ENCODE measurements at regions not wholly inside any gene's neighbourhood (a gene's known extent, or its start where the extent isn't known, plus 50 kb on each side); places are given as distances from the start of the nearest gene placed in this dataset.

DNA sequence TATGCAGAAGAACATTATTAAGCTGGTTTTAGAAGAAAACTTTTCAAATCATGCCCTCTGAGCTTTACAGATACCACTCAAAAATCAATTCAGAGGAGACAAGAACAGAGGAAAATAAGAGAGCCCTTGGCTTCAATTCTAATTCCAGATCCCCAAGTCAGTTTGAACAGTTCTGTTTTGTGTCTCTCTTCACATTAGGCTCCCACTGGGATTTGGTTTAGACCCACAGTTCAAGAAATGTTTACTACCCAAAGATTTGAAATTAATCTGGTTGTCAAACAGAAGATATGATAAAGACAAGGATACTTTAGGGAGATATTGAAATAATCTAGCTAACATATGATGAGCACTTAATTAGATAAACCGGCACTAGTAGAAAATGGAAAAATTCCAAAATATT is 329.5 kb downstream of the RAD51AP2 start:
- no peaks in the 10 kb centered on the region for H3K79me2 ChIP-seq (replicated peaks; ENCODE audit: insufficient read depth, low read length)
- H2AFZ ChIP-seq (ENCODE audit: low read depth, low read length): no peak overlapping the region

DNA sequence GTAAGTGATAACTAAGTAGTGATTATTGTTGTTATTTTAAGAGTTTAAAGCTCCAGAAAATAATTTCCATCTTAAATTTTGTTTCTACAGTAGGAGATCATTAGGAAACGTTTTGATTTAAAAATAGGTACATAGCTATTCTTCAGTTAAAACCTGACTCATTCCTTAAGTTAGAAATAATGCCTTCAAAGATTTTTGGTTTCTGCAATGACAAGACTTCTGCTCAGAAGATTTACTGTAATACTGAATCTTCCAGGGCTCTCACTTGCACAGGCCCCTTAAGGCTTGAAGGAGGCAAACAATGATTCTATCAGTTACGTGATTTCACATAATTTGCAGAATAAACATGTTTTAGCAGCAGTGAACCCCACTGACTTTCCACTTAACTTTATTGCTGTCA is 333.7 kb downstream of the RAD51AP2 start:
- Histone ChIP-seq H3K27ac (ENCODE audit: low read length) (no peak overlapping the region), H3K4me3 (ENCODE audit: low read length) (no peak overlapping the region), H3K27me3 (ENCODE audit: insufficient read depth, low read depth, low read length) (no peaks in the 10 kb centered on the region), H3K9me3 (ENCODE audit: low read length) (no peaks in the 10 kb centered on the region), H3K9me2 (ENCODE audit: insufficient read depth, low read length) (no peaks in the 10 kb centered on the region), H3F3A (ENCODE audit: insufficient read depth, low read length, poor library complexity, severe bottlenecking) (no peaks in the 10 kb centered on the region), H3K4me2 (ENCODE audit: low read length) (no peak overlapping the region), H3K9ac (ENCODE audit: low read length) (no peak overlapping the region), H3K79me2 (replicated peaks; ENCODE audit: insufficient read depth, low read length) (no peaks in the 10 kb centered on the region), H2AFZ (ENCODE audit: low read depth, low read length) (no peak overlapping the region), H3K36me3 (ENCODE audit: insufficient read depth, low read length) (no peaks in the 10 kb centered on the region), H4K20me1 (ENCODE audit: insufficient read depth) (no peaks in the 10 kb centered on the region)
- no peak for TF ChIP-seq EP300 (conservative IDR thresholded peaks at IDR 0.05; ENCODE audit: poor library complexity, severe bottlenecking)
- TF ChIP-seq, protein P1, sequence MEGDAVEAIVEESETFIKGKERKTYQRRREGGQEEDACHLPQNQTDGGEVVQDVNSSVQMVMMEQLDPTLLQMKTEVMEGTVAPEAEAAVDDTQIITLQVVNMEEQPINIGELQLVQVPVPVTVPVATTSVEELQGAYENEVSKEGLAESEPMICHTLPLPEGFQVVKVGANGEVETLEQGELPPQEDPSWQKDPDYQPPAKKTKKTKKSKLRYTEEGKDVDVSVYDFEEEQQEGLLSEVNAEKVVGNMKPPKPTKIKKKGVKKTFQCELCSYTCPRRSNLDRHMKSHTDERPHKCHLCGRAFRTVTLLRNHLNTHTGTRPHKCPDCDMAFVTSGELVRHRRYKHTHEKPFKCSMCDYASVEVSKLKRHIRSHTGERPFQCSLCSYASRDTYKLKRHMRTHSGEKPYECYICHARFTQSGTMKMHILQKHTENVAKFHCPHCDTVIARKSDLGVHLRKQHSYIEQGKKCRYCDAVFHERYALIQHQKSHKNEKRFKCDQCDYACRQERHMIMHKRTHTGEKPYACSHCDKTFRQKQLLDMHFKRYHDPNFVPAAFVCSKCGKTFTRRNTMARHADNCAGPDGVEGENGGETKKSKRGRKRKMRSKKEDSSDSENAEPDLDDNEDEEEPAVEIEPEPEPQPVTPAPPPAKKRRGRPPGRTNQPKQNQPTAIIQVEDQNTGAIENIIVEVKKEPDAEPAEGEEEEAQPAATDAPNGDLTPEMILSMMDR (IDR thresholded peaks at IDR 0.05; ENCODE audit: poor library complexity, severe bottlenecking): no peak
- no peak for TF ChIP-seq RAD21 (conservative IDR thresholded peaks at IDR 0.05)
- TF ChIP-seq EZH2 (IDR thresholded peaks at IDR 0.05; ENCODE audit: borderline replicate concordance, insufficient read depth, low read length, poor library complexity, severe bottlenecking): no peak
- TF ChIP-seq SMC3 (conservative IDR thresholded peaks at IDR 0.05; ENCODE audit: poor library complexity): no peak
- no peak for TF ChIP-seq MXI1 (conservative IDR thresholded peaks at IDR 0.05; ENCODE audit: poor library complexity, severe bottlenecking)
- no peak for TF ChIP-seq TAF1 (IDR thresholded peaks at IDR 0.05; ENCODE audit: low read depth)
- TF ChIP-seq, protein P2, sequence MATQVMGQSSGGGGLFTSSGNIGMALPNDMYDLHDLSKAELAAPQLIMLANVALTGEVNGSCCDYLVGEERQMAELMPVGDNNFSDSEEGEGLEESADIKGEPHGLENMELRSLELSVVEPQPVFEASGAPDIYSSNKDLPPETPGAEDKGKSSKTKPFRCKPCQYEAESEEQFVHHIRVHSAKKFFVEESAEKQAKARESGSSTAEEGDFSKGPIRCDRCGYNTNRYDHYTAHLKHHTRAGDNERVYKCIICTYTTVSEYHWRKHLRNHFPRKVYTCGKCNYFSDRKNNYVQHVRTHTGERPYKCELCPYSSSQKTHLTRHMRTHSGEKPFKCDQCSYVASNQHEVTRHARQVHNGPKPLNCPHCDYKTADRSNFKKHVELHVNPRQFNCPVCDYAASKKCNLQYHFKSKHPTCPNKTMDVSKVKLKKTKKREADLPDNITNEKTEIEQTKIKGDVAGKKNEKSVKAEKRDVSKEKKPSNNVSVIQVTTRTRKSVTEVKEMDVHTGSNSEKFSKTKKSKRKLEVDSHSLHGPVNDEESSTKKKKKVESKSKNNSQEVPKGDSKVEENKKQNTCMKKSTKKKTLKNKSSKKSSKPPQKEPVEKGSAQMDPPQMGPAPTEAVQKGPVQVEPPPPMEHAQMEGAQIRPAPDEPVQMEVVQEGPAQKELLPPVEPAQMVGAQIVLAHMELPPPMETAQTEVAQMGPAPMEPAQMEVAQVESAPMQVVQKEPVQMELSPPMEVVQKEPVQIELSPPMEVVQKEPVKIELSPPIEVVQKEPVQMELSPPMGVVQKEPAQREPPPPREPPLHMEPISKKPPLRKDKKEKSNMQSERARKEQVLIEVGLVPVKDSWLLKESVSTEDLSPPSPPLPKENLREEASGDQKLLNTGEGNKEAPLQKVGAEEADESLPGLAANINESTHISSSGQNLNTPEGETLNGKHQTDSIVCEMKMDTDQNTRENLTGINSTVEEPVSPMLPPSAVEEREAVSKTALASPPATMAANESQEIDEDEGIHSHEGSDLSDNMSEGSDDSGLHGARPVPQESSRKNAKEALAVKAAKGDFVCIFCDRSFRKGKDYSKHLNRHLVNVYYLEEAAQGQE (IDR thresholded peaks at IDR 0.05; ENCODE audit: borderline replicate concordance): no peak
- no peak for TF ChIP-seq POLR2AphosphoS5 (IDR thresholded peaks at IDR 0.05)

More for the DNA sequence above, 329.5 kb downstream of the RAD51AP2 start:
- H4K20me1 ChIP-seq (ENCODE audit: insufficient read depth): no peaks in the 10 kb centered on the region
- no peak for TF ChIP-seq RAD21 (conservative IDR thresholded peaks at IDR 0.05)
- no peak for TF ChIP-seq TAF1 (IDR thresholded peaks at IDR 0.05; ENCODE audit: low read depth)
- TF ChIP-seq EZH2 (IDR thresholded peaks at IDR 0.05; ENCODE audit: borderline replicate concordance, insufficient read depth, low read length, poor library complexity, severe bottlenecking): no peak
- H3F3A ChIP-seq (ENCODE audit: insufficient read depth, low read length, poor library complexity, severe bottlenecking): no peaks in the 10 kb centered on the region
- no peak overlapping the region for H3K4me3 ChIP-seq (ENCODE audit: low read length)
- no peaks in the 10 kb centered on the region for H3K9me3 ChIP-seq (ENCODE audit: low read length)
- no peak overlapping the region for H3K4me2 ChIP-seq (ENCODE audit: low read length)
- no peaks in the 10 kb centered on the region for H3K36me3 ChIP-seq (ENCODE audit: insufficient read depth, low read length)
- no peak overlapping the region for H3K27ac ChIP-seq (ENCODE audit: low read length)
- no peaks in the 10 kb centered on the region for H3K9me2 ChIP-seq (ENCODE audit: insufficient read depth, low read length)
- no peaks in the 10 kb centered on the region for H3K27me3 ChIP-seq (ENCODE audit: insufficient read depth, low read depth, low read length)
- no peak overlapping the region for H3K9ac ChIP-seq (ENCODE audit: low read length)

DNA sequence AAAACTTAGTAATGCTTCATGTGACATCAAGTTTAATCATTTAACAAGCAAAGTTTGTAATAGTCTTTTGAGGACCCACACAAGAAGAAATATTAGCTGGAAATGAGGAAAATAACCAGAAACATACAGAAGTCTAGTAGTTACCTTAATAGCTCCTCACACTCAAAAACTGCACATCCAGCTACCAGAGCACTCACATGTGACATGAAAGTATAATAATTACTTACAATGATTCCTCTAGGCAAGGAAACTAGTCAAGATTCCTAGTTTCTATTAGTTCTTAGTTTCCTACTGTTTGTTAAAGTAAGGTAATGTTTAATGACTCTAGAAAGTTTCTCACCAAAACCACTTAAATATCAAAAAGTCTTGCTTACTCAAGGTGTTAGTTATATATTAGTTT is 335.8 kb downstream of the RAD51AP2 start:
- Histone ChIP-seq H3K36me3 (ENCODE audit: insufficient read depth, low read length) (no peaks in the 10 kb centered on the region), H3K9me2 (ENCODE audit: insufficient read depth, low read length) (no peaks in the 10 kb centered on the region), H4K20me1 (ENCODE audit: insufficient read depth) (no peaks in the 10 kb centered on the region), H3K27me3 (ENCODE audit: insufficient read depth, low read depth, low read length) (no peaks in the 10 kb centered on the region), H3K9me3 (ENCODE audit: low read length) (no peaks in the 10 kb centered on the region), H3K79me2 (replicated peaks; ENCODE audit: insufficient read depth, low read length) (no peaks in the 10 kb centered on the region), H3K9ac (ENCODE audit: low read length) (no peak overlapping the region), H2AFZ (ENCODE audit: low read depth, low read length) (no peak overlapping the region), H3K4me2 (ENCODE audit: low read length) (no peak overlapping the region), H3F3A (ENCODE audit: insufficient read depth, low read length, poor library complexity, severe bottlenecking) (no peaks in the 10 kb centered on the region), H3K27ac (ENCODE audit: low read length) (no peak overlapping the region), H3K4me3 (ENCODE audit: low read length) (no peak overlapping the region)
- TF ChIP-seq EZH2 (IDR thresholded peaks at IDR 0.05; ENCODE audit: borderline replicate concordance, insufficient read depth, low read length, poor library complexity, severe bottlenecking): no peak
- TF ChIP-seq, protein P1 (IDR thresholded peaks at IDR 0.05; ENCODE audit: poor library complexity, severe bottlenecking): no peak
- TF ChIP-seq RAD21 (conservative IDR thresholded peaks at IDR 0.05): no peak
- no peak for TF ChIP-seq EP300 (conservative IDR thresholded peaks at IDR 0.05; ENCODE audit: poor library complexity, severe bottlenecking)
- TF ChIP-seq MXI1 (conservative IDR thresholded peaks at IDR 0.05; ENCODE audit: poor library complexity, severe bottlenecking): no peak
- no peak for TF ChIP-seq SMC3 (conservative IDR thresholded peaks at IDR 0.05; ENCODE audit: poor library complexity)

Measured in neural cell (in vitro differentiated cells).